Astrocyte (in vitro differentiated cells and primary cell): ENCODE measurements at regions not wholly inside any gene's neighbourhood (a gene's known extent, or its start where the extent isn't known, plus 50 kb on each side); places are given as distances from the start of the nearest gene placed in this dataset.

Experiments
- CTCF ChIP-seq: IDR thresholded peaks from 2 replicates; pipeline ENCODE4 v1.5.1; 2011; ENCODE audit warnings: low read depth, mild to moderate bottlenecking, inconsistent platforms, low read length, moderate library complexity; ENCODE audit not compliant: insufficient read depth
- EZH2 ChIP-seq: IDR thresholded peaks from 2 replicates; pipeline ENCODE4 v1.6.1; 2012; ENCODE audit warnings: mild to moderate bottlenecking, low read length, inconsistent platforms; ENCODE audit not compliant: insufficient read depth

- TF ChIP-seq CTCF (no peak), EZH2 (no peak)
Observed at GRCh38 chrX:39491548-39492297, 606.0 kb downstream of the BCOR start.
